Right atrium auricular region (tissue), 2 donors: ENCODE measurements at regions not wholly inside any gene's neighbourhood (a gene's known extent, or its start where the extent isn't known, plus 50 kb on each side); places are given as distances from the start of the nearest gene placed in this dataset.

ENCODE experiments used
- DNase-seq: peaks from one replicate; pipeline ENCODE4 v3.0.0-alpha.2; 2019; ENCODE audit warnings: low spot score
- H3K27ac ChIP-seq, 2 donors: fragments of 200-600 bp; sonication (generic); 1 replicate in 1 of 2; 2 replicates in 1 of 2; pipeline ENCODE4 v1.5.1; 2016 to 2019
- H3K27me3 ChIP-seq, 2 donors: fragments of 200-600 bp; sonication (generic); one replicate each; pipeline versions ENCODE4 v1.5.1 to v1.6.0; 2017 to 2019
- H3K36me3 ChIP-seq: fragments of 200-600 bp; sonication (generic); one replicate; pipeline ENCODE4 v1.5.1; 2016
- H3K4me1 ChIP-seq, 2 donors: fragments of 200-600 bp; sonication (generic); one replicate each; pipeline versions ENCODE4 v1.5.1 to v1.6.0; 2017 to 2019
- H3K4me3 ChIP-seq, 2 donors: fragments of 200-600 bp; sonication (generic); 1 replicate in 1 of 2; 2 replicates in 1 of 2; pipeline ENCODE4 v1.5.1; 2017 to 2019; ENCODE audit warnings: mild to moderate bottlenecking in 1 of 2, moderate library complexity in 1 of 2
- H3K9me3 ChIP-seq, 2 donors: fragments of 200-600 bp; sonication (generic); one replicate each; pipeline ENCODE4 v1.5.1; 2019
- TF ChIP-seq, protein P1 (sequence below), 2 donors: fragments of 200-600 bp; sonication (generic); IDR thresholded peaks; one replicate each; pipeline ENCODE4 v1.5.1; 2019; ENCODE audit warnings: antibody characterized with exemption in 2 of 2

DNA sequence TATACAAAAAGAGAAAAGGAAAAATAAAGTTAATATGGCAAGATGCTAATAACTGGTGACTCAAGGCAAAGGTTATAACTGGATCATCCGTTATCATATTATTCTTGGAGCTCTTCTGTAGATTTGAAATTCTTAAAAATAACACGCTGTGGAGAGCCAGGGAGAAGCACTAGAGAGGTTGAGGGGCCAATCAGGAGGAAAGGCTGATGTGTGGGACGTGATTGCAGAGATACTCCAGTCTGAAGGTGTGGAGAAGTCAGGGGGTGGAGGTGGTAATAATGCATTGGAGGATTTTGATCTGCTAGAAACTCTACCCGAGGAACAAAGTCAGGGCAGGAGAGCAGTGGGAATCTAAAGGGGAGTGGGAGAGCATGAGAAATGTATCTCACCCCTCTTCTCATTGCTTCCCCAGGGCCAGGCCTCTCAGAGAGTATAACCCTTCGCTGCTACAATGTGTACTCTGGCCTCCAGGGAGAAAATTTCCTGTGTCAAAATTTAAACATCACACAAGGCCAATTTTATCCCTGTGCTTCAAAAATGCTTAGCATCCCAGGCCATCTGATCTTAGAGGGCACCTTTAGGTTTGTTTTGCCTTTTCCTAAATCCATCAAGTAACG lies 211.5 kb upstream of the SEMA6D start:
- H3K27ac ChIP-seq, result peak overlapping the region; percentile 70 to 73
- no peaks in the 10 kb centered on the region for H3K27me3 ChIP-seq
- DNase-seq, result no peak
- peaks cover 0 to 32% of the 10 kb centered on the region in 2 donors for H3K4me1 ChIP-seq
- no peaks in the 10 kb centered on the region for H3K9me3 ChIP-seq
- no peak overlapping the region for H3K4me3 ChIP-seq
- TF ChIP-seq, protein P1, sequence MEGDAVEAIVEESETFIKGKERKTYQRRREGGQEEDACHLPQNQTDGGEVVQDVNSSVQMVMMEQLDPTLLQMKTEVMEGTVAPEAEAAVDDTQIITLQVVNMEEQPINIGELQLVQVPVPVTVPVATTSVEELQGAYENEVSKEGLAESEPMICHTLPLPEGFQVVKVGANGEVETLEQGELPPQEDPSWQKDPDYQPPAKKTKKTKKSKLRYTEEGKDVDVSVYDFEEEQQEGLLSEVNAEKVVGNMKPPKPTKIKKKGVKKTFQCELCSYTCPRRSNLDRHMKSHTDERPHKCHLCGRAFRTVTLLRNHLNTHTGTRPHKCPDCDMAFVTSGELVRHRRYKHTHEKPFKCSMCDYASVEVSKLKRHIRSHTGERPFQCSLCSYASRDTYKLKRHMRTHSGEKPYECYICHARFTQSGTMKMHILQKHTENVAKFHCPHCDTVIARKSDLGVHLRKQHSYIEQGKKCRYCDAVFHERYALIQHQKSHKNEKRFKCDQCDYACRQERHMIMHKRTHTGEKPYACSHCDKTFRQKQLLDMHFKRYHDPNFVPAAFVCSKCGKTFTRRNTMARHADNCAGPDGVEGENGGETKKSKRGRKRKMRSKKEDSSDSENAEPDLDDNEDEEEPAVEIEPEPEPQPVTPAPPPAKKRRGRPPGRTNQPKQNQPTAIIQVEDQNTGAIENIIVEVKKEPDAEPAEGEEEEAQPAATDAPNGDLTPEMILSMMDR (IDR thresholded peaks at IDR 0.05), result no peak
- no peaks in the 10 kb centered on the region for H3K36me3 ChIP-seq

DNA sequence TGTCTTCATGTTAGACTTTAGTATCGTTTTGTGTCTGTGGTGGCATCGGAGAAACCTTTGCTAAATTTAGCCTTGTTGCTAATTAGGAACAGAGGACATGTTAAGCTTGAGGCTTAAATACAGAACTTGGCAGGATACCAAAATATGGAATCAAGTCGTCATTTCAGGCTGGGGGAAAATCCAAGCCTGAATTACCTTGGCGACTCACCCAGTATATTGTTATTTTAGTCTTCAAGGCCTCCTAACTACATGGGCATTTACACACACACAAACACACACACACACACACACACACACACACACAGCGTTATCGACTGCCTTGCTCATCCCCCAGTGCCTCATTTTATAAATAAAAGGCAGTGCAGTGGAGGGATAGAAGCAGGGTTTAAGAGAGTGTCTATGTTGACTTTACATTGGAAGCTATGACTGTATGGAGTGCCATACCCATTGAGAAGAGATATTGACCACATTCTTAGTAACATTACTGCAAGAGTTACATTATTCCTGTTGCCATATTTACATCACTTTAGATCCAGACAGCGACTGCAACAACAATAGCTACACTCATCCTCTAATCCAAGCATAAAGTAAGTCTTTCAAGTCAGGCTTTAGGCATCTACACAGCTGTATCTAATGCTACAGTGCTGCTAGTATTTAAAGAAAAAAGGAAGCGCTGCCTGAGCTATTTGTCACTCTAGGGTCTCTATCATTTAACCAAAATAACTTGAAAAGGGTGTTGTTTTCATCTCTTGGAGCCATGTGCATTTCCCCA lies 210.8 kb upstream of the SEMA6D start:
- H3K27ac ChIP-seq, result peak overlapping the region; percentile 70 to 73

DNA sequence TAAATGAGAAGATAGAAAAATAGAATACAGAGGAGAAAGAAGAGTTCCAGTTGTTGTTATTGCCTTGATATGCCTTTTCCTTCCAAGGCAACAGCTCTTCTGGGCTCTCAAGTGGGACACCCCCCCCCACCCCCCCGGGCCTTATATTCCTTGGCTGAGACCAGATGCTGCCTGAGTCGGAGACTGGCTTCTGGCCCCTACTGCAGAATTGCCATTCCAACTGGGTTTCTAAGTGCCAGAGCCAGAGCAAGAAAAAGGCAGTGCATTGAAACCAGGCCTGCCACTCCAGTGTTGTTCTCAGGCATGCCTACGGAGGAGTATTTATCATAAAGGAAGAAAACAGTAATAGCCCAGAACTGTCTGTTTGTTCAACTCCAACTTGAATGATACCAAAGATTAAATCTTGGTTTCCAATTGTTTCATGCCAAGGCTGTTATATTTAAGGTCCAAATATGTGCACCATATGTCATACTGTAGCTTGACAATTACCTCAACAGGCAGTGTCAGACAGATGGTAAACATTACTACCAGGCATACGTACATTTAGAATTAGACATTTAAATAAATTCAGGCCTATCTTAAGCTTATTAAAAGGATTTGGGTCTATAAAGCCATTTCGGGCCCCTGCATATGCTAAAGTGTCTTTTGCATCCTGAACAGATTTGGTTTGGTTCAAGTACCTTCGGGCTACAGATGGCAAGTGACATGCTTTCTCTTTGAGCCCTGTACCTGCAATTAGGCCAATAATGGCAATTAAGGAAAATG lies 209.9 kb upstream of the SEMA6D start:
- no peak for DNase-seq
- H3K9me3 ChIP-seq, result no peaks in the 10 kb centered on the region
- no peaks in the 10 kb centered on the region for H3K27me3 ChIP-seq
- no peak overlapping the region for H3K4me3 ChIP-seq
- H3K4me1 ChIP-seq, result peaks cover 0 to 32% of the 10 kb centered on the region in 2 donors
- TF ChIP-seq, protein P1 (IDR thresholded peaks at IDR 0.05), result no peak
- H3K27ac ChIP-seq, result no peak overlapping the region
- H3K36me3 ChIP-seq, result no peaks in the 10 kb centered on the region

More for the DNA sequence above, 210.8 kb upstream of the SEMA6D start:
- DNase-seq, result no peak
- TF ChIP-seq, protein P1 (IDR thresholded peaks at IDR 0.05), result no peak
- peaks cover 0 to 32% of the 10 kb centered on the region in 2 donors for H3K4me1 ChIP-seq
- no peaks in the 10 kb centered on the region for H3K27me3 ChIP-seq
- no peak overlapping the region for H3K4me3 ChIP-seq
- no peaks in the 10 kb centered on the region for H3K9me3 ChIP-seq
- H3K36me3 ChIP-seq, result no peaks in the 10 kb centered on the region

DNA sequence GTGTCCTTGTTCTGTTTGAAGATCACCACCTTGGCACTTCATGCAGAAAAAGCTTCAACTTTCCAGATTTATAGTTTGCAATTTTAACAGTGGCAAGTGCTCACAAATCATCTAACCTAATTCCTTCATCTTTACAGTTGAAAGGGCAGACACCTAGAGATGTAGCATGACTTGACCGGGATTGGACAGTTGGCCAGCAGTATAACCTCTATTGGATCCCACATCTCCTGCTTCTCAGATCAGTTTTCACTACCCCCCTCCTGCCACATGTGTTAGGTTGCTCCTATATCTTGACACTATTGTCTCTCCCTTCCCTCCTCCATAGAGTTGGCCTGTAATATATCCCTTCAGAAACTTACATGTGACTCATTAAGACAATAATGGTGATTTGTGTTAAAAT lies 206.0 kb upstream of the SEMA6D start:
- Histone ChIP-seq H3K36me3 (no peaks in the 10 kb centered on the region), H3K9me3 (no peaks in the 10 kb centered on the region), H3K27me3 (no peaks in the 10 kb centered on the region), H3K4me3 (no peak overlapping the region), H3K27ac (no peak overlapping the region), H3K4me1 (peaks cover 0 to 10% of the 10 kb centered on the region in 2 donors)
- TF ChIP-seq, protein P1 (IDR thresholded peaks at IDR 0.05), result no peak
- no peak for DNase-seq

DNA sequence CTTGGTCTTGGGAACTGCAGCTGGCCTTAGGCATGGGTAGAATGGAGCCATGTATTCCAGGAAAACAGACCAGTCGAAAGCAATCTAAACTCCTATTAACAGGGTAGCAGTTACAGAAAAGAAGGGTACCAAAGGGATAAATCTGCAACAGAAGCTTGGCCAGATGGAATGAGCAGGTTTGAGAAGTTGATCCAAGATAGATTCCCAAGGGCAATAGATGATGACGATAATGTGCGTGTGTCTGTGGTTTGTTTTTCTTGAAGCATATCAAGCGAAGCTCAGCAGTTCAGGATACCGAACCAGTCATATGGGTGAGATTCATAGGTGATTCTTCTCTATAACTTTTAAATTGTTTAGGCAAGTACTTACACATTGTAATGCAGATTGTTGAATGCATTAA lies 203.8 kb upstream of the SEMA6D start:
- no peak for DNase-seq
- Histone ChIP-seq H3K4me1 (peaks cover 0 to 14% of the 10 kb centered on the region in 2 donors), H3K27ac (no peak overlapping the region), H3K4me3 (no peak overlapping the region), H3K27me3 (no peaks in the 10 kb centered on the region), H3K36me3 (no peaks in the 10 kb centered on the region), H3K9me3 (no peaks in the 10 kb centered on the region)
- TF ChIP-seq, protein P1 (IDR thresholded peaks at IDR 0.05), result no peak
